Activated CD8-positive, alpha-beta memory T cell treated with anti-CD3 and anti-CD28 coated beads for 24 hours (primary cell): ENCODE measurements at regions not wholly inside any gene's neighbourhood (a gene's known extent, or its start where the extent isn't known, plus 50 kb on each side); places are given as distances from the start of the nearest gene placed in this dataset.

Experiments used
- DNase-seq: peaks from one replicate; pipeline ENCODE4 v3.0.0-alpha.2; 2020

- peak; percentile 35 for DNase-seq
These were observed 174.6 kb upstream of the C14orf180 start for GRCh38 chr14:104404922-104405321.

DNA sequence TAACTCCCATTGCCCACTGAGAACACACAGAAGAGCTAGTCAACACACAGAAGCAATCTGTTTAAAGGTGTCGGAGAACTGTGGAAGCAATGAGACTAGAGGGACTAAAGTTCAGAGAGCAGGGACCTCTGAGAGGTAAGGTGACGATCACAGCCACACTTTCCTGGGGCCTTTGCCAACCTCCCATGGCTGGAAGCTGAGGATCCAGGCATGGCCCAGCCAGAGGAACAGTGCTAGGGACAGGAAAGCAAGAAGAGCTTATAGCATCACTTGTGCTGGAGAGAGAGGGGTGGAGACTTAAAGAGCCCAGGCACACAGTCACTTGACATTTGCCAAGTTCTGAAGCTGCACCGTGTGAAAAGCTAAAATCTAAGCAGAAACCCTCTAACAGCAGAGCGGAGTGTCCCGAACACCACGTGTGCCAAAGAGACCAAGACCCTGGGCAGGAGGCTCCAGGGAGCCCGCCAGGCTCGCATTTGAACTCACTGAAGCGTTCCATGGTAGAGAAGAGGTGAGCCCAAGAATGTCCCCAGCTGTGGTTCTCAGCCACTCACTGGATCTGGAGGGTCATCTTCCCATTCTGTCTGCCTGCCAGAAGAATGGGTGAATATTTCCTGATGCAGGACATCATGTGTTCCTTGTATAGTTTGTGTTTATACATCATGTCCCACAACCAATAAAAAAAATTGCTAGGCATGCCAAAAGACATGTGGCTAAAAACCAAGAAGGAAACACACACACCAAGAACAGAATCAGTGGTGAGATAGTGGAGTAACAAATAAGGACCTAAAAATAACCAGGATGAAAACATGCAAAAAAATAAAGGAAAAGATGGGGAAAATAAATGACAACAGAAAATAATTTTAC is 174.0 kb upstream of the C14orf180 start:
- DNase-seq = no peak

- DNase-seq = no peak
These were observed 172.7 kb upstream of the C14orf180 start for GRCh38 chr14:104406831-104407230.

- DNase-seq = no peak
These were observed 163.2 kb upstream of the C14orf180 start for GRCh38 chr14:104416383-104416782.

GRCh38 chr14:104419865-104420505 is 159.6 kb upstream of the C14orf180 start:
- DNase-seq = no peak

- DNase-seq = peak; percentile 37
These were observed 159.0 kb upstream of the C14orf180 start for GRCh38 chr14:104420523-104420922.

GRCh38 chr14:104420990-104421389 is 158.6 kb upstream of the C14orf180 start:
- peak; percentile 37 for DNase-seq

- peak; percentile 47 for DNase-seq
These were observed 158.2 kb upstream of the C14orf180 start for GRCh38 chr14:104421401-104421821.

DNA sequence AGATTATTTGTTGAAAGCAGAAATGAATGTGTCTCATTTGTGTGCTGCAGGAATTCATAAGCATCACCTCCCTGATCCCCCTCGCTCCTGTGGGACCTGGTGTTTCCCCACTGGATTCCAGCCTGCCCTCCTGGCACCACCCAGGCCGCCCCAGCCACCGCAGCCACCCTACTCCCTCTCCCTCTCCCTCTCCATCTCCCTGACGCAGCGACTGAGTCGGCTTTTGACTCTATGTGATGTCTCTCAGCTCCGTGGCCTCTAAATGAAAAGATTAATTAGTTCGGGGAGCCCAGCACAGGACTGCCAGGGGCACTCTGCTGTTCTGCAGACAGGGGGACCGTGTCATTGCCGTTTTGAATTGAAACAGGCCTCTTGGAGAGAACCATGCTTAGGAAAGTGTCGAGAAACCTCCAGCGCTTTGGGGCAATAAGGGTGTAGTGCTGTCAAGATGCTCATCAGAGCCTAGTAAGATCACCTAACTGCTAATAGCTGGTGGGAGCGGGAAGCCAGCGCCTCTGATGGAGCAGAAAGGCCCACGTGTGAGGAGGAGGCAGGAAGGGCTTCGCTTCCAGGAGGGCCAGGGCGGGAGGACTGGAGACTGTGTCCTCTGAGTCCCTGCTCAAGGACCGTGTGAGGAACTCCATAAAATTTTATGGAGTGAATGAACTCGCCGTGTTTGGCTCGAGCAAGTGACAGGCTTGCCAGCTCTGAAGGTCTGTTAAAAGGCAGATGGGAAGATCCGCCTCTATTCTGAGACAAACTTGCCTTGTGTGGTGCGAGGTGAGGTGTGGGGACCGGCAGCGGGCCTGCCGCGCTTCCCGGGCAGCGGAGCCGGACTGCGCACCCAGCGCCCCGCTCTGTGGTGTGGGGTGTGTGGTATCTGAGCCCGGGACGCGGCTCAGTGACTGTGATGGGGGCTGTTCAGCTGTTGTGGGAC is 157.4 kb upstream of the C14orf180 start:
- DNase-seq = peak; percentile 37

DNA sequence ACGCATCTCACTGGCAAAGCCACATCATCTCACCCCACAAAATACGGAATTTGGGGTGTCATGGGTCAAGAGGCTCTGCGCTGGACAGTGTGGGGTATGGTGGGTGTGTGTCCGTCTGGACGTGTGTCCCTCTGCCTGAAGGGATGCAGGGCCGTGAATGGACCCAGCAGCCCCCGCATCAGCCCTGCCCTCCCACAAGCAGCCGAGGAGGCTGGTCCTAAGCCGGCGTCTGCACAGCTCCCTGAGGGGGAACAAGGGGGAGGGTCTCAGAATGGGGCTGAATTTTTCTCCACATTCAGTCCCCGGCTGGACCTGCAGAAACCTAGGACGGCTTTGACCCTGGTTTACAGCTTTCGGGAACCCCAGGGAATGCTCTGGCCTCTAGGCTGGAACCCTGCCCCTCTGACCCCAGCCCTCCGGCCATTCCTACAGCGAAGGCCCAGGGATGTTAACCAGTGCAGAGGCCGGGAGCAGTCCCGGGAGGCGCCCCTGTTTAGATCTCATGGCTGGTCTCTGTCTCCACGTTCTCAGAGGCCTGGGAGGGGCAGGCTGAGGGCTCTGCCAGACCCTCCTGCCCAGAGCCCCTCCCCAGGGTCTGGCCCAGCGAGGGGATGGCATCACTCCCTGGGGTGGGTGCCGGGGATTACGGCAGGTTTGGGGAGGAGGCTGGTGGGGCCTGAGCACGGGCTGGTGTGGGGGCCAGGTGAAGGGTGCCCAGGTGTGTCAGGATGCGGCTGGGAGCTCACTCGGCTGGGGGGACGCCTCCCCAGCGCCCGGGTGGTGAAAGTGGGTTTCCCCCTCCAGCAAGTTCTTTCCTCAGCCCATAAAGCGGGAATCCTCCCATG is 156.5 kb upstream of the C14orf180 start:
- peak; percentile 45 for DNase-seq

DNA sequence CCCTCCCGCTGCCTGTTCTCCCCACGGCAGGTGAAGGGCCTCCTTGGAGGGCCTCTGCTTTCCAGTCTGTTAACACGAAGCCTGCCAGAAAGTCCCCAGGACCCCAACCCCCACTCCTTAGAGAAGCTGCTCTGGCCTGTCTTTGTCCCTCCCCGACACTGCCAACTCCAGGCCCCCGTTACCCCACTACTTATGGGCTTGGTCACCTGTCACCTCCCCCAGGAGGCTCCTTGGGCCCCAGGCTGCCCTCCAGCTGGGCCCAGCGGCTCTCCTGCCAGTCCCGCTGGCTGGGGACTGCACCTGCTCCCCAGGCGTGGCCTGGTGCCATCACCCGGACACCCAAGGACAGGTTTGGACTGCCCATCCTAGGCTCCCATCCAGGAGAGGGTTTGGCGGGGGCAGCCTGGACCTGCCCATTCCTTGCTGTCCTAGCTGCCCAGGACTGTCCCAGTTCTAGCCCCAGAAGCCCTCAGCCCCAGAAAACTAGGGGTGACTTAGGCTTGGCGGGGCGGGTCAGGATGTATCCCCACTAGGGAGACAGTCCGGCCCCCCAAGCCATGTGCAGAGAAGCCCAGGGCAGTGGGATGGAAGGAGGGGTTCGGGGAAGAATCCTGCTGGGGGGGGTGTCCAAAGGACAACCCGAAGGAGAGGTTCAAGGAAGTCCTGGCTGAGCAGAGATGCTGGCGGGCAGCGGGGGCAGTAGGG is 155.7 kb upstream of the C14orf180 start:
- DNase-seq = peak; percentile 44

DNA sequence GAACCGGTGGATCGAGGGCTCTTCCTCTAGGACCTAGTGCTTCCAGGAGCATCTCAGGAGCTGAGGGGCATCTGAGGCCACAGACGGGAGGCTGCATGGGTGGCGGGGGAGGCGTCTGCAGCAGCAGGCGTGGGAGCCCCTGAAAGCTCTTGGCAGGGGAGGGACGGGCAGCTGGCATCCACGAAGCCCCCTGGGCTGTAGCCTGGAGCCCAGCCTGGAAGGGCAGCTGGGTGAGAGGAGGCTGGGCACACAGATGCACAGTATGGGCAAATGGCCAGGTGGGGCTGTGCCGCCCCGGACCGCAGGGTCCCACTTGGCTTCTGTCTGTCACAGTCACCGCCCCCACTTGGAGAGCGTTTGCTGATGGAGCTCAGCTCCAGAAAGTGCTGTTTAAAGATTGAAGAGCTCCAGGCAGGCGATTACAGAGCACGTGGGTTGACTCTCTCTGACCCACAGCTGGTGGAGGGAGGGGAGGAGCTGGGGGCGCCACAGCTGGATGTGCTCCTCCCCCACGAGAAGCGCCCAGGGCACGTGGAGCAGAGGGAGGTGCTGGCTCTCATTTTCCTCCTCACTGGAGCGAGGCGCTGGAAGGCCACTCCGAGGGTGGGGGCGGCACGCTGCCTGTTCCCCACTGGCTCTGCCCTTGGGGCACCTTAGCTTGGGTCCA is 155.0 kb upstream of the C14orf180 start:
- DNase-seq = no peak

DNA sequence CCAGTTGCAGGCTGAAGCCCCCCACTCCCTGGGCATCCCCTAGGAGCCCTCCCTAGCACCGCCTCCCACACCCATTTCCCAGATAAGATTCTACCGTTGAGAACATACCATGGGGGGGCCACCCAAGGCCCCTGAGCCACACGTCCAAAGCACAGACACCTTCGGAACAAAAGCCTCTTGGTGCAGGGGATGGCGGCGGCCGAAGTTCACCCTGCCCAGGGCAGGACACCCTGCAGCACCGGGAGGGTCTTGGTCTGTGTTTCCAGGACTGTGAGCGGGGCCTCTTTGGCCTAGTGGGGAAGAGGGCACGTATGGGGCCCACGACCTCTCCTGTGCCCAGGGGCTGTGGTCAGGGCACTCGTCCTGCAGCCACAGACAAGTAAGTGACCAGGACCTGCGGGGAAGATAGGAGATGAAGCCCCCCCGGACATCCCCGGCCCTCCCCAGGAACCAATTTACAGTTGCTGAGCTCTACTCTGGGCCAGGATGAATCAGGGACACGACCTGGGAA is 154.3 kb upstream of the C14orf180 start:
- peak; percentile 45 for DNase-seq

DNA sequence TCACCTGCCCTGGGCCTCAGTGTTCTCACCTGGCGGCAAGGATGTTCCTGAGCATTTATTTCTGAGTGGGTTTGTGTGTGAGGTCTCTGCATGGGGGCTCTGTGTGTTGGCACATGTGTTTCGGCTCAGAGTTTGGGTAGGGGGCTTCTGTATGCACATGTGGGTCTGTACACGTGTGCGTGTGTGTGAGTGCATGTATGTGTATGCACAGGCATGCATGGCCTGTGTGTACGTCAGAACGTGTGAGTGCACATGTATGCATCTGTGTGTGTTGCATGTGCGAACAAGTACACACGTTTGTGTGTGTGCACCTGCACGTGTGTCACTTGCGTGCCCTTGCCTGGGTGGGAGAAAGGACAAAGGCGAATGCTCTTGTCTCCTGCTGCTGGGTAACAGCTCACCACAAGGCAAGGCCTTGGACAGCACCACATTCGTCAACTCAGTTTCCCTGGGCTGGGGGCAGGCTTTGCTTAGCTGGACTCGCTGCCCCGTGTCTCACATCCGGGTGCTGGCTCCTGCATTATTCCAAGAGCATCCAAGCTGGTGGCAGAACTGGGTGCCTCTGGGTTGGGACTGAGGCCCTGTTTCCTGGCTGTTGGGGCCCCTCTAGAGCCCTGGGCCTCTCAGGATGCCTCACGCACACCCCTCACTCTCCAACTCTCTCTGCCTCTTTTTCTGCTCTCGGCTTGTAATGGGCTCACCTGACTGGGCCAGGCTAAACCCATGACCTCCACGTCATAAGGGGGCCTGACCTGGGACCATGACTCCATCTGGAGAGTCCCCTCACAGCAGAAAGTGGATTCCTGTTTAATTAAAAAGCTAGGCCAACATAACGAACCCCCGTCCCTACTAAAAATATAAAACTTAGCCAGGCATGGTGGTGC is 153.6 kb upstream of the C14orf180 start:
- no peak for DNase-seq

- peak; percentile 35 for DNase-seq
These were observed 152.3 kb upstream of the C14orf180 start for GRCh38 chr14:104427131-104427851.

DNA sequence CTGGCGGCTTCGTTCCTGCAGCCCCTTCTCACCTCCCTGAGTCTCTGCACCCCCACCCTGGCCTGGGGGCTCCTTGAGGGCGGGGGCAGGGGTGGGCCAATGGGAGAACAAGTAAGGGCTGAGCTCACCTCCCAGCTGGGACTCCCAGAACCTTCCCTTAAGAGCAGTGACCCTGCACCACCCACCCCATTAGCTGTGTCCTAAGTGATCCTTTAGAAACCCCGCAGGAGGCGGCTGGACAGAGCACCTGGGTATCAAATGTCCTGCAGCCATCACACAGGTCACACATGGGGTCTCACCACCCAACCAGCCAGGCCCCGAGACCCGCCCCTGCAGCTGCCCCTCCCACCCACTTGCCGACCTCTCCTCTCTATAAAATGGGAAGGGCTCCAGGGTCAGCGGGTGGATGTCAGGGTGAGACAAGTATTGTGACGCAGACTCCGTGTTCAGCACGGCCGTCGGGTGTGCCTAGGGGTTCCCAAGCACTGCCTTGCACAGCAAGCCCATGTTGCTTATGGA is 151.2 kb upstream of the C14orf180 start:
- no peak for DNase-seq

GRCh38 chr14:104428860-104429259 is 150.7 kb upstream of the C14orf180 start:
- DNase-seq = no peak

DNA sequence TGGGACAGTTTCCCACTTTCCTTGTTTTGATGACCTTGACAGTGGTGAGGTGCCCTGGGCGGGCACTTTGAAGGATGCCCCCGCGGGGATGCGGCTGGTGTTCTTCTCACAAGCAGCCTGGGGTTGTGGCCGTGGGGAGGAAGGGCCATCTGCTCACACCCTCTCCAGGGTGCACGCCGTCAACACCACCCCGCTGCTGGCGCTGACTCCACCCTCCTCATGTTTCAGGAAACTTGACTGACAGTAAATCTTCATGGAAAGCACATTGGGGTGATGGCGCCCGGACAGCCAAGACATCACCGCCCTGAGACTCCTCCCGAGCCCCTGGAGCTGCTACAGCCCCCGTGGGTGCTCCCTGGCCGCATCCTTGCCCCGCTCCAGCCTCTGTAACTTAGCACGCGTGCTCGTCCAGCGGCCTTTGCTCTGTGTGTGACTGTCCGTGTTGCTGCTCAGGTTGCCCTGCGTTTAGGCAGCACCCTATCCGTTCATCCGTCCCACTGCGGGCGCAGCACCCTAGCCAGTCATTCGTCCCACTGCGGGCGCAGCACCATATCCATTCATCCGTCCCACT is 150.2 kb upstream of the C14orf180 start:
- DNase-seq = no peak
